ENCODE measurements at regions not wholly inside any gene's neighbourhood (a gene's known extent, or its start where the extent isn't known, plus 50 kb on each side); places are given as distances from the start of the nearest gene placed in this dataset.
"Not testable (repeated sequence)": the region's sequence is repeated elsewhere in the genome, so short reads cannot be mapped to it uniquely, and the experiment has no call there.

DNA sequence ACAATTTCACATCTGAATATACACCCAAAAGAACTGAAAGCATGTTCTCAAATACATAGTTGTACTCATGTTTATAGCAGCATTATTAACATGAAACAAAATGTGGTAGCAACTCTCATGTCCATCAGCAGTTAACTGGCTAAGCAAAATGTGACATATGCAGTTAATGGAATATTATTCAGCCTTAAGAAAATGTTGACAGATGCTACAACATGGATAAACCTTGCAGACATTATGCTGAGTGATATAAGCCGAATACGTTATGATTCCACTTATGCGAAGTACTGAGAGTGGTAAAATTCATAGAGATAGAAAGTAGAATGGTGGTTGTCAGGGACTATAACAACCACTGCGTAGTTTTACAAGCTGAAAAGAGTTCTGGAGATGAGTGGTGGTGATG is 1469.0 kb upstream of the ACO1 start:
- no peak for DNase-seq (ENCODE audit: low read depth in 2 of 2)

DNA sequence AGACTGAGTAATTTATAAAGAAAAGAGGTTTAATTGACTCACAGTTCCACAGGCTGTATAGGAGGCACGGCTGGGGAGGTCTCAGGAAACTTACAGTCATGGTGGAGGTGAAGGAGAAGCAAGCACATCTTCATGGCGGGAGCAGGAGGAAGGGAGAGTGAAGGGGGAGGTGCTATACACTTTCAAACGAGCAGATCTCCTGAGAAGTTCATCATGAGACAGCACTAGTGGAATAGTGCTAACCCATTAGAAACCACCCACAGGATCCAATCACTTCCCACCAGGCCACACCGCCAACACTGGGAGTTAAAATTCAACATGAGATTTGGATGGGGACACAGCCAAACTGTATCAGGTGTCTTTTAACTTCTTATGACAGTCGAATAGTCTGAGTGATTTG is 1459.3 kb upstream of the ACO1 start:
- DNase-seq (ENCODE audit: low read depth in 2 of 2) = no peak

DNA sequence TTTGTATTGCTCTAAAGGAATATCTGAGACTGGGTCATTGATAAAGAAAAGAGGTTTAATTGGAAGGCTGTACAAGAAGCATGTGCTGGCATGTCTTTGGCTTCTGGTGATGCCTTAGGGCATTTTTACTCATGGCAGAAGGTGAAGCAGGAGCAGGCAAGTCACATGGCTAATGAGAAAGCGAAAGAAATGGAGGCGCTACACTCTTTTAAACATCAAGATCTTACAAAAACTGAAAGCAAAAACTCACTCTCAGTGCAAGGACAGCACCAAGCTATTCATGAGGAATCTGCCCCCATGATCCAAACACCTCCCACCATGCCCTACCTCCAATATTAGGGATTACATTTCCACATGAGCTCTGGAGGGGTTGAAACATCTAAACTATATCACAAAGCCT is 1458.8 kb upstream of the ACO1 start:
- no peak for DNase-seq (ENCODE audit: low read depth in 2 of 2)

DNA sequence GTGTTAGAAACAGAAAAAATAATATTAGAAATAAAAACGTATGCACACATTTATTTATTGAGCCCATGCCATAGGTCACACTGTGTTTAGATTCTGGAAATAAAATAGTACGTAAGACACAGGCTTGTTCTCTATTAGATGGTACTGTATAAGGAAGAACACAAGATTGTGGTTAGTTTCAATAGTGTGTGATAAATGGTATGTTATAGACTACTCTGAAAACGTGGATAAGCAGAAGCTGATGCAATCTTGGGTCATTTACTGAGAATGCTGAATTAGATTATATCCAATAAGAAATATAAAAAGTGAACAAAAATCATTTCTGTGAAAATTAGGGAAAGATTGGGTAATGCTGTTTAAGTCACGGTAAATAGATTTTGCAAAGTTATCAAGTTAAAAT is 1456.4 kb upstream of the ACO1 start:
- no peak for DNase-seq (ENCODE audit: low read depth in 2 of 2)

DNA sequence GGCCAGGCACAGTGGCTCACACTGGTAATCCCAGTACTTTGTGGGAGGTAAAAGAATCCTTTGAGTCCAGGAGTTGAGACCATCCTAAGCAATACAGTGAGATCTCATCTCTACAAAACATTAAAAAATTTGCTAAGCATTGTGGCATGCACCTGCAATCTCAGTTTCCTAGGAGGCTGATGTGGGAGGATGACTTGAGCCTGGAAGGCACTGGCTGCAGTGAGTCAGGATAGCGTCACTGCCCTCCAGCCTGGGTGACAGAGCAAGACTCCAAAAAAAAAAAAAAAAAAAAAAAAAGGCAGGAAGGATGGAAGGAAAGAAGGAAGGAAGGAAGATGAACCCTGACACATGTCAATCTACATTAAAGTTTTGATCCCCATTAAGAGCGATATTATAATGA is 1452.2 kb upstream of the ACO1 start:
- no peak for DNase-seq (ENCODE audit: low read depth in 2 of 2)

DNA sequence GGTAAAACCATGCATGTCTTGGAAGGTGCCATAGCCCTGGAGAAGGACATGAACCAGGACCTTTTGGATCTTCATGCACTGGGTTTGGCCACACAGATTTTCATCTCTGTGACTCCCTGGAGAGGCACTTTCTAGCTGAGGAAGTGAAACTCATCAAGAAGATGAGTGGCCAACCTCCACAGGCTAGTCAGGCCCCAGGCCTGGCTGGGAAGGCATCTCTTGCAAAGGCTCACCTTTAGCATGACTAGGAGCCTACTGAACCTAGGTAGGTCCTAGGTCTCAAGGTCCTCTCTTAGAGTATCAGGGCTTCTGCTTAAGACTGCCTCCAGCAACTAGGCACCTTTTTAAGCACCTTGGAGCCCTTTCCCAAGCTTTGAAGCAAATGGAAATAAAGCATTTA is 1448.7 kb upstream of the ACO1 start:
- no peak for DNase-seq (ENCODE audit: low read depth in 2 of 2)

DNA sequence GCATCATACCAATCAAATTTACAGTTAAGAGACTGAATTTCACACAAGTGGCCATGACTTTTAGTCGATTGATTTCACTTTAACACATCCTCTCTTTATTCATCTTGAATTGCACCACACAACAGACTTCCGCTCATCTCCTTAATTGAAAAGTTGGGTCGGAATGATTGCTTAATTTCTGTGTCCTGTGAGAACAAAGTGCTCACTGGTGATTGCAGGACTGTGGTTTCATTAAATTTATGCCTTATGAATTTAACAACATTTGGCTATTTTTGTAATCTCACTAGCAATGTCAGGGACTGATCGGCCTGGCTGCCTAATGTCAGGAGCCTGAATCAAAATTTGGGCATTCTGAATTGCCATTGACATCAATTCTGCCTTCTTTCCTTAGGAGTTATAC is 1447.3 kb upstream of the ACO1 start:
- no peak for DNase-seq (ENCODE audit: low read depth in 2 of 2)

DNA sequence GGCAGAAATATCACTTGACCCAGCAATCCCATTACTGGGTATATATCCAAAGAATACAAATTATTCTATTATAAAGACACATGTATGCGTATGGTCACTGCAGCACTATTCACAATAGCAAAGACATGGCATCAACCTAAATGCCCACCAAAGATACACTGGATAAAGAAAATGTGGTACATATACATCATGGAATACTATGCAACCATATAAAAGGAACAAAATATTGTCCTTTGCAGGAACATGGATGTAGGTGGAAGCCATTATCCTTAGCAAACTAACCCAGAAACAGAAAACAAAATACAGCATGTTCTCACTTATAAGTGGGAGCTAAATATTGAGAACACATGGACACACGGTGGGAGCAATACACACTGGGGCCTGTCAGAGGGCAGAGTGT is 1441.6 kb upstream of the ACO1 start:
- DNase-seq (ENCODE audit: low read depth in 2 of 2) = not testable (repeated sequence)

DNA sequence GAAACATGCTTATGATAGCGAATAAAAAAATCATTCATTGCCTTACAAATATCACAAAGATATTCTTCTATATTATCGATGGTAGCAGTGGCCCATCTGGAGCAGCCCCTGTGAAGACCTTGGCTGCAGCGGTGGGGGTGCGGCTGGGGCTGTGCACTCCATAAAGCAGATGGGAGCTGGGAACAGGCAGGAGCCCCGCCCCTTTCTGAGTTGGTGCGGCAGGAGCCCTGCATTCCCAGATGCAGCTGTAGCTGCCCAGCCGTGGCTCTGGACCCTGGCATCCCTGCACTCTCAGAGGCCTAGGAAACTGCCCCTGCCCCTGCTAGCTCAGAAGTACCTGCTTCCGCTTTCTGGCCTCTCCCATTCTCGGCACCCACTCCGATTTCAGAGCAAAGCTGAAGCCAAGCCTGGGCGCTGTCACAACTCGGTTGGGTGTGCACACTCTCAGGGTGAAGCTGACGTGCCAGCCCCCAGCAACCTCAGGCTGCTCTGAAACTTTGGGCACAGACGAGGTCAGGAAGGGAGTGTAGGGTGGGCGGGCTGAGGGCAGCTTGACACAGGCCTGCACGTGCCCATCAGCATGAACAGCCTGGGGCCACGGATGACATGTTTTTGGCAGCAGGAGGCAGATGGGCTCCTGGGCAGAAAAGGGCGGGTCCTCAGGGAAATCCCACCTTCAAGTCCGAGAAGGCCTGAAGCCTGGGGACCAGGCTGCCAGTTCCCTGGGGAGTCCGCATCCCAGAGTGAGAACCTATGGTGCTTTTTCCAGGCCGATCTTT is 1440.8 kb upstream of the ACO1 start:
- DNase-seq (ENCODE audit: low read depth in 2 of 2) = no peak

DNA sequence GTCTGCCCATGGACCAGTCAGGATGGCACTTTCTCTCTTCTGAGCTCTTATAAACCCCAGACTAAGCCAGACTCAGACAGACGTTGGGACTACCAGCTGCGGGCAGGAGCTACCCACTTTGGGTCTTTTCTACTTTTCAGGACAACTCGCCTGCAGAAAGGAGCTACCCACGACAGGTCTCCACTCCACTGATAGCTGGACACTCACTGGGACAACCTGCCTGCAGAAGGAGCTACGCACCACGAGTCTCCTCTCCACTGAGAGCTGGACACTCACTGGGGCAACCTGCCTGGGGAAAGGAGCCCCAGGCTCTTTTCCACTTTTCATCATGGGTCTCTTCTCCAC is 1440.2 kb upstream of the ACO1 start:
- DNase-seq (ENCODE audit: low read depth in 2 of 2) = no peak

DNA sequence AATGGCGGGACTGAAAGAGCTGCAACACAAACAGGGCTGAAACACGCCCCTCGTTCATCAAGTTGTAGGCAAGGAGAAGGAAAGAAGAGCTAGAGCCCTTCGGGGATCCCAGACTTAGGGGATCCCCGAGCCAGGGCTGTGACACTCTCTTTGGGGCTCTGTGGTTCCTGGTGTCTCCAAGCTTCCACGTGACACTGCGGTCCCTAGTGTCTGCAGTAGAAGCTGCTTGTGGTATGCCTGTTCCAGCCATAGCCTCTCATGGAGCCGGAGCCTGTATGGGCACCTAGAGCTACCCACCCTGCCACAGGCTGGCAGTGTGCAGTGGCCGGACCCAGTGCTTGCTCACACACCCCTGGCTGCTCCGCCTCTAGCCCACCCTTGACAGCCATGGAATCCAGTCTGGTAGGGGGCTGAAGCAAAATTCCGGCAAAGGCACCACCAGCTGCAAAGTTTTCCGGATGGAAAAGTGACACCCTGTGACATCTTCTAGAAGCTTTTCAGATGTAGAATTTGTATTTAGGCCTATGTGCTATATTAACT is 1439.6 kb upstream of the ACO1 start:
- no peak for DNase-seq (ENCODE audit: low read depth in 2 of 2)

DNA sequence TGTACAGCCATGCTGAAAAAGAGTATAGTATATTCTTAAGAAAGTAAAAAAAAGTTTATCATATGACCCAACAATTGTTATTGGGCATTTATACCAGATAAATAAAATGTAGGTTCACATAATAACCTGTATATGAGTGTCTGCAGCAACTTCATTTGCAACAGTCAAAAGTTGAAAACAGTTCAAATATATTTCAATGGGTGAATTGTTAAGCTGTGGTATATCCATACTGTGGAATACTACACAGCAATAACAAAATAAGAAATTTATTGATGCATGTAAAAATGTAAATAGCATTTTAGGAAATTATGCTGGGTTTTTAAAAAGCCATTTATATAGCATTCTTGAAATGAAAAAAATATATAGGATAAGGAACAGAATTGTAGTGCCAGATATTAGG is 1420.1 kb upstream of the ACO1 start:
- no peak for DNase-seq (ENCODE audit: low read depth in 2 of 2)

DNA sequence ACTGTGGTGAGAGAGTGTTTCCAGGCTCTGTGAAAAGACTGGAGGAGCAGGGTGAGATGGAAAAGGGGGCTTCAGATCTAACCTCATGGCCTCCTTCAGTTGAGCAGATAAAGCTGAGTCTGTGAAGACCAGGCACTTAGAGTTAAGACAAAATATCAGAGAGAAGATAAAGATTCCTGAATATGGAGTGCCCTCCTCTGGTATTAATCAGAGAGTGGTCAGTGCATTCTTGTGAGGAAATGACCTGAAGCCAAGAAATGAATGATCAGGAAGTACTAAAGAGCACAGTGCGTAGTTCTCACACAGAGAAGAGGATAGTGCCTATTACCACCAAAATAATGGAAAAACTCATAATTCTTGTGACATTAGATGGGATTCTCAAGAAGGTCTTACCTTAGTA is 1417.0 kb upstream of the ACO1 start:
- DNase-seq (ENCODE audit: low read depth in 2 of 2) = no peak

DNA sequence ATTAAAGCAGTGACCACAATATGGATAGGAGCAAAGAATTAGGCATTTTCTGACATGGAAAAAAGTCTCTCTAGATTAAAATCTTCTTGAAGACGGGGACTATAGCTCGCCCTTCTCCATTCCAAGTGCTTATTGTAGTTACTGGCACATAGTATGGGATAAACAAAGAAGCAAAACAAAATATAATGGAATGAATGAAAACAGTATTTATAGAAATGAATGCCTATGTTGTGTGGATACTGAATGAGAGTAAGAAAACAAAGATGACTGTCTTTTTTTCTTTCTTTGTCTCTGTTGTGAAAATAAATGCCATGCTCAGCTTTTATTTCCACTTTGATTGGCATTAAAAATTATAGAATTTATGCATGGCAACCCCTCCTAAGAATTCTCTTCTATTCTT is 1414.3 kb upstream of the ACO1 start:
- no peak for DNase-seq (ENCODE audit: low read depth in 2 of 2)

DNA sequence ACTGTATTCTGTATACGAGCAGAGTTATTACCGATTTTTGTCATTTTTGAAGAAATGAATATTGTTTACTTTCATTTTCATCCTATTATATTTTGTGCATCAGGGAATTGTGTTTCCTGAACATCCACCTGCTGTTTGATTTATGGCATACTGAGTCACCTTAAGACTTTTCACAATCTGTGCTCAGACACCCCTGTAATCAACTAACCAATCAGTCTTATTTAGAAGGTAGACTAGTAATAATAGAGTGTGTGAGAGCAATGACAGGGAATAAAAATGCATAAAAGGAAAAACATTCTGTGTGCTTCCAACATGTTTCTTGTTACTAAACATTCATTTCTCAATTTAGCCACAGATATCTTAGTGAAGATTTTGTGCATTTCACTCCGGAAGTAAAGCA is 1413.6 kb upstream of the ACO1 start:
- no peak for DNase-seq (ENCODE audit: low read depth in 2 of 2)

DNA sequence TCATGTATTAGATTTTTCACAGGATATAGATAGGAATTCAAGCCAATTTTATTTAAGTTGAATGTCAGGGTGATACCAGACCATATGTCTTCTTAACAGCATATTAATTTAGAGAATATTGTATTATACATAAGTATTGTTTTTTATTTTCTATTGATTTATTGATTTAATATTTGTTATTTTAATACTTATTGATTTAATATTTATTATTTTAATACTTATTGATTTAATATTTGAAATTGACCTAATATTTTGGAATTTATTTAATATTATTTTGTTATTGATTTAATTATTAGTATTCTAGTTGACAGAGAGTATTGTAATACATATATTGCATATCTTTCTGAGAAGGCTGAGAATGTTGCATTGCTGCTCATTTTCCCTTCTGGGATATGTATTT is 1411.8 kb upstream of the ACO1 start:
- no peak for DNase-seq (ENCODE audit: low read depth in 2 of 2)

DNA sequence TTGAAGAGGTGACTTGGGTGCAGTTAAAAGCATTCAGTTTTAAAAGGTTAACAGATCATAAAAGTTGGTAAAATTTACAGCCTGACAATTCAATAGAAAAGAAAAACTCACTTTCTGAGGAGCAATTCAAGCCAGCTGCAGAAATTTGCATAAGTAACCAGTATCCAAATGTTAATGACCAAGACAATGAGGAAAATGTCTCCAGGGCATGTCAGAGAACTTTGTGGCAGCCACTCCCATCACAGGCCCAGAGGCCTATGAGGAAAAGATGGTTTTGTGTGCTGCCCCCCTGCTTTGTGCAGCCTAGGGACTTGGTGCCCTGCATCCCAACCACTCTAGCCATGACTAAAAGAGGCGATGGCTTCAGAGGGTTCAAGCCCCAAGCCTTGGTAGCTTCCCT is 1406.5 kb upstream of the ACO1 start:
- no peak for DNase-seq (ENCODE audit: low read depth in 2 of 2)

DNA sequence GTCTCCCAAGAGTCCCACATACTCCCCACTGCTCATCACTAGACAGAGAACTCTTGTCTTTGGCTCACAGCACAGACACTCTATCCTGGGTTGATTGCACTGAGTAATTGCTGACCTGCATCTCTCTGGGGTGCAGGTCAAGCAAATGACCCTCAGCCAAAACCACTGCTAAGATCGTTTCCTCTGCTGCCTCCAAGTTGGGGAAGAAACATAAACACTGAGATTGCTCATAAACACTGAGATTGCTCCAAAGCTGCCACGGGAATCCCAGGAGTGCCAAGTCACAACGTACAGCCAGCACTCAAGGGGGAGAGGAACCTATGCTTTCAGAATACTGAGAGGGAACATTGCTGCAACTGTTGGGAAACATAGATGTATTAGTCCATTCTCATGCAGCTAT is 1402.1 kb upstream of the ACO1 start:
- no peak for DNase-seq (ENCODE audit: low read depth in 2 of 2)

DNA sequence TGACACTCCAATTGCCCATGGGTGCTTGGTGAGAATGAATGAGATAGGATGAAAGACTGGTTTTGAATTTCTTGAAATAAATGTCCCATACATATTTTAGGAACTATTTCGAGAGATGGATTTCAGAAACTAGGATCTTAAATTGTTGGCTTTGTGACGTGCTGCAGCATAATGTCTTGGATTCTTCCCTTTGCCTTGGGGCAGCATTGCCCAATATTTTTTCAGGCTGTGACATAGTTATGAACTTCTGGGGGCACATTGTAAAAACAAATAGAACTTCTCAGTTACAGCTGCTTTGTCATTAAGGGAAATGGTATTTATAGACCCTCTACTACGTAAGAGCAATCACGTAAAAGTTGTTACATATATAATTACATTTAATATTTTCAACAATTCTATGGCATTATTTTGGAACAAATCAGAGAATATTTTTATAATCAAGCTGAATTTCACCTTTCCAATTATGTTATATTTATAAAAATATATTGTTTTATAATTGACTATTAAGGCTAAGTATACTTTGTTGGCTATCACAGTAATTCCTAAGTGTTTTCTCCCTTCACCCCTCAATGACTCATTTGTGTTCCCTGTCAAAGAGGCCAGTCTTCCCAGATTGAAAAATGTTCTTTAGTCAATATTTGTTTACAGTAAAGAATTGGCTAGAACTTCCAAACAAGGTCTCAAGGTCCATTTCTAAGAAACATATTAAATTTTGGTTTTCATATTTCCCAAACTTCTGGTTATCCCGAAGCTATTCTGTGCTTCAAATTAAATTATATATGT is 1388.3 kb upstream of the ACO1 start:
- DNase-seq (ENCODE audit: low read depth in 2 of 2) = no peak

DNA sequence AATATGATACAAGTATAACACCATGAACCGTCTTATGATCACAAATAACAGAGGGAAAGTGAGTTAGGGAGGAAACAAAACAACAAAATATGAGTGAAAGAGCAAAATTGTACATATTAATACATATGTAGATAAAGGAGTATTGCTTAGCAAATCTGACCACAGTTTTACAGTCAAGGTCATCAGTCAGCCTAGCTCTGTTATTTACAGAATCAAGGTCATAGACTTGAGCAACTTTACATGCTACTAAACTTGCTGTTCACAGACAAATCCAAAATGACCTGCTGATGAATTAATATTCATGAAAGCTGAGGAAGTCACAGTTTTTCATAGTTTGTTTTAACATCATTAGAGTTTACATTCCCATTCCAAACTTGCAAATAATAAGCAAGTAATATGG is 1387.7 kb upstream of the ACO1 start:
- DNase-seq (ENCODE audit: low read depth in 2 of 2) = no peak

DNA sequence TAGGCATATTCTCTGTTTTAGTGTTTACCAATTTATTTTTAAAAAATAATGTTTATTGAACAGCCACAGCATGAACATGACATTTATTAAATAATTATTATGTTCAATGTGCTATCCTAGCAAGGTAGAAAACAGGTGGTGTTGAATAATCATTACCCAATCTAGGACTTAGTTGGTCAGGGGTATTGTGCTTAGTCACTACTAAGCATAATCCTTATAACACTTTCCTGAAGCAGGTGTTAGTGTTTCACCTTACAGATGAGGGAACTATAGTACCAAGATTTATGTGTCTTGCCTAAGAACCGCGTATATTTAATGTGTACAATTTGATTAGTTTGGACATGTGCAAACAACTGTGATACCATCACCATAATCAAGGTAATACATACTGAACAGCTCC is 1387.2 kb upstream of the ACO1 start:
- DNase-seq (ENCODE audit: low read depth in 2 of 2) = no peak

DNA sequence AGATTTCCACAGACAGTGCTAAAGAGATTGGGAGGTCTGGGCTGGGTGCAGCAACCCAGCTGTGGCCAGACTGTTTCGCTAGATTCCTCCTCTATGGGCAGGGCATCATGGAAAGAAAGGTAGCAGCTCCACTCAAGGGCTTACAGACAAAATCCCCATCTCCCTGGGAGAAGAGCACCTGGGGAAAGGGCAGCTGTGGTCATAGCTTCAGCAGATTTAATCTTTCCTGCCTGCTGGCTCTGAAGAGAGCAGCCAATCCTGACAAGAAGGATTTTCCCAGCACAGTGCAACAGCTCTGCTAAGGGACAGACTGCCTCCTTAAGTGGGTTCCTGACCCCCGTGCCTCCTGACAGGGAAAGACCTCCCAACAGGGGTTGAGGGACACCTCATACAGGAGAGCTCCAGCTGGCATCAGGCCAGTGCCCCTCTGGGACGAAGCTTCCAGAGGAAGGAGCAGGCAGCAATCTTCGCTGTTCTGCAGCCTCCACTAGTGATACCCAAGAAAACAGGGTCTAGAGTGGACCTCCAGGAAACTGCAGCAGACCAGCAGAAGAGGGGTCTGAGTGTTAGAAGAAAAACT is 1379.3 kb upstream of the ACO1 start:
- no peak for DNase-seq (ENCODE audit: low read depth in 2 of 2)

DNA sequence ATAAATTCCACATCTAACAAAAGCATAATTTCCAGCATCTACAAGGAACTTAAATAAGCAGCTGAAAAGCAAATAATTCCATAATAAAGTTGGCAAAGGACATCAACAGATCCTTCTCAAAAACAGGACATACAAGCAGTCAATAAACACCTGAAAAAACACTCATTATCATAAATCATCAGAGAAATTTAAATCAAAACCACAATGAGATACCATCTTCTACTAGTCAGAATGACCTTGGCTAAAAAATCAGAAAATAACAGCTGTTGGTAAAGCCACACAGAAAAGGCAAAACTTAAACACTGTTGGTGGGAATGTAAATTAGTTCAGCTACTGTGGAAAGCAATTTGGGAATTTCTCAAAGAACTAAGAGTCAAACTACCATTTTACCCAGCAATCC is 1371.1 kb upstream of the ACO1 start:
- DNase-seq (ENCODE audit: low read depth in 2 of 2) = no peak
